ENCODE measurements at regions not wholly inside any gene's neighbourhood (a gene's known extent, or its start where the extent isn't known, plus 50 kb on each side); places are given as distances from the start of the nearest gene placed in this dataset.

- DNase-seq (ENCODE audit: low spot score) (no peak), ATAC-seq (no peak)
- Mint-ChIP-seq H3K36me3 (peaks cover 4% of the 10 kb centered on the region; the same call in 1 of the 2 replicates), H3K9me3 (peaks cover 9% of the 10 kb centered on the region), H3K27me3 (ENCODE audit: low read depth) (no peaks in the 10 kb centered on the region), H3K27ac (no peak overlapping the region), H3K4me3 (no peak overlapping the region), H3K4me1 (no peaks in the 10 kb centered on the region)
- CTCF ChIA-PET, result no interaction called here
- TF ChIP-seq ZBTB43 (CRISPR knock-in tag; IDR thresholded peaks at IDR 0.05) (no peak), CTCF (IDR thresholded peaks at IDR 0.05) (no peak), EMX1 (CRISPR knock-in tag; IDR thresholded peaks at IDR 0.05) (no peak), MAX (CRISPR knock-in tag; IDR thresholded peaks at IDR 0.05) (no peak), ZNF121 (CRISPR knock-in tag; IDR thresholded peaks at IDR 0.05) (no peak), PRDM15 (CRISPR knock-in tag; IDR thresholded peaks at IDR 0.05) (no peak), SMAD3 (CRISPR knock-in tag; IDR thresholded peaks at IDR 0.05; ENCODE audit: borderline replicate concordance) (no peak), OVOL2 (CRISPR knock-in tag; IDR thresholded peaks at IDR 0.05; ENCODE audit: borderline replicate concordance) (no peak), ZMAT4 (CRISPR knock-in tag; IDR thresholded peaks at IDR 0.05) (no peak)
- POLR2A ChIA-PET, result no interaction called here
Measured at GRCh38 chr4:123890889-123891288, 494.3 kb downstream of the SPRY1 start.

GRCh38 chr4:123891881-123892280 is 495.3 kb downstream of the SPRY1 start:
- ATAC-seq (no peak), DNase-seq (ENCODE audit: low spot score) (no peak)
- Mint-ChIP-seq H3K4me1 (no peaks in the 10 kb centered on the region), H3K27me3 (ENCODE audit: low read depth) (no peaks in the 10 kb centered on the region), H3K4me3 (no peak overlapping the region), H3K27ac (no peak overlapping the region), H3K36me3 (no peaks in the 10 kb centered on the region), H3K9me3 (0 out of 2 replicates have a peak, but pooled peaks cover 4% of the 10 kb centered on the region)
- CTCF ChIA-PET, result interaction anchor here (1.0 kb wide), 1 partner anchor 119 kb away, joined by 3 read pairs; no protein-coding TSS in a partner anchor
- POLR2A ChIA-PET, result no interaction called here
- no peak for TF ChIP-seq ZNF281 (CRISPR knock-in tag; IDR thresholded peaks at IDR 0.05)
- no peak for TF ChIP-seq ZSCAN18 (CRISPR knock-in tag; IDR thresholded peaks at IDR 0.05)
- no peak for TF ChIP-seq FOXP4 (CRISPR knock-in tag; IDR thresholded peaks at IDR 0.05)
- no peak for TF ChIP-seq ESRRA (CRISPR knock-in tag; IDR thresholded peaks at IDR 0.05; ENCODE audit: borderline replicate concordance)
- TF ChIP-seq GTF2I (CRISPR knock-in tag; conservative IDR thresholded peaks at IDR 0.05), result no peak
- no peak for TF ChIP-seq ZNF425 (CRISPR knock-in tag; conservative IDR thresholded peaks at IDR 0.05)
- no peak for TF ChIP-seq ATF3 (CRISPR knock-in tag; conservative IDR thresholded peaks at IDR 0.05)

Data from WTC11 (cell line).